ENCODE measurements at regions not wholly inside any gene's neighbourhood (a gene's known extent, or its start where the extent isn't known, plus 50 kb on each side); places are given as distances from the start of the nearest gene placed in this dataset.

DNA sequence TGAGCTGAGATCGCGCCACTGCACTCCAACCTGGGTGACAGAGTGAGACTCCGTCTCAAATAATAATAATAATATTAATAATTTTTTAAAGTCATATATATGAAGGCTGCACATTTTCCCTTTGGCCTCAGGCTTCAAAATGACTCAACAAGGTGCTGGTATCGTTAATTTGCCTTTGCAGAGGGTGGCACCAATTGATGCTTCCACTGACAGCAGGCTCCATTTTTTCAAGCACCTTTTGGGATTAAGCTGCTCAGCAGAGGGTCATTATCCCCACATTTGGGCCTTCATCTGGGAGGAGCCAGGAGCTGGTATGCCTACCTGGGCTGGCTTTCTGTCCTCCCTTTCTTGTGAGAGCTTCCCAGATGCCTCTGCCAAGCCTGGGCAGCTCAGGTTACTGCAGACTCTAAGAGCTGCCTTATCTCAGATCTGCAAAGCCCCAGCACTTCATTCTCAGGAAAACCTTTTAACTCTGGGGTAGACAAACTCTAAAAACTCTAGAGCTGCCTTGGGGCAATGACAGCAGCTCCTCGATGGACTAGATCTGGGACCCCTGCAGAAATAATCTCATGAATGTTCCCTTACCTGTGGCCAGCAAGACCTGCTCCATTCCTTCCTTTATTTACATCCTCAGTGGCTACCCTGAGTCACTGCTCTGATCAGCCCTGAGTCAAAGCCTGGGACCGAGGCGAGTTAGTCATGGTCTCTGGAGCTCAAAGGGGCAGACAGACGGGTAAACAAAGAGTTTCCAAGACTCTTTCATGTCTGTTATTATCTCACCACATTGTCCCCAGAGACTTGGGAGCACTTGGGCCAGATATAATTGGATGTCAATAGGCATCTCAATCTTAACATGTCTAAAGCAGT, 80.0 kb upstream of the EYA2 start:
- no peak for DNase-seq

GRCh38 chr20:46816097-46816496, 78.5 kb upstream of the EYA2 start:
- no peak for DNase-seq

- no peak for DNase-seq
These were observed 77.6 kb upstream of the EYA2 start for GRCh38 chr20:46816886-46817638.

- no peak for DNase-seq
These were observed 74.0 kb upstream of the EYA2 start for GRCh38 chr20:46820682-46821081.

- peak; percentile 61 for DNase-seq
These were observed 71.3 kb upstream of the EYA2 start for GRCh38 chr20:46823271-46823751.

GRCh38 chr20:46823753-46824152, 70.9 kb upstream of the EYA2 start:
- DNase-seq, result no peak

DNA sequence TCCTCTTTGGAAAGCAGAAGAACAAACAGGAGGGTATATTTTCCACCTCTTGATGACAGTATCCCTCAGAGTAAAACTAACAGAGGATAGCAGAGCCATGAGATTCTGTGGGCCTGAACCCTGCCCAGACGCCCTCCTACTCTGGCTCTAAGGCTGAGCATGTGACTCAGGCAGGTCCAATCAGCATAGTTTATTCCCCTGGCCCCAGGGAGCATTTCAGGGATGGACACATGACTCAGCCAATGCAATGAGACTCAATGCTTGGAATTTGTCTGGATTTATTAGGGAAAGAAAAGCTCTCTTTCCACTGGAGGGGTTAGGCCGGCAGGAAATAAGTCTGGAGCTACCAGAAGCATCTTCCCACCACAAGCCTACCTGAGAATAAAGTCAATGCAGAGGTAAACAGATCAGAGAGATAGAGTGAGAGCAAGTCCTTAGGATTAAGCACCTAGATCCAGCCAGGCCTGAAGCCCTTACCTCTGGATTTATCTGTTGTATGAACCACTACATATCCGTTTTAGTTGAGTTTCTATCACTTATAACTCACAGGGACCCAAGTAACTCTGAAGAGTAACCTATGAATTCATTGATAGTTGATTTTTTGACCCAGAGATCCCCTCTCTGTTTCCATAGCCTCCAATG, 68.2 kb upstream of the EYA2 start:
- no peak for DNase-seq

DNA sequence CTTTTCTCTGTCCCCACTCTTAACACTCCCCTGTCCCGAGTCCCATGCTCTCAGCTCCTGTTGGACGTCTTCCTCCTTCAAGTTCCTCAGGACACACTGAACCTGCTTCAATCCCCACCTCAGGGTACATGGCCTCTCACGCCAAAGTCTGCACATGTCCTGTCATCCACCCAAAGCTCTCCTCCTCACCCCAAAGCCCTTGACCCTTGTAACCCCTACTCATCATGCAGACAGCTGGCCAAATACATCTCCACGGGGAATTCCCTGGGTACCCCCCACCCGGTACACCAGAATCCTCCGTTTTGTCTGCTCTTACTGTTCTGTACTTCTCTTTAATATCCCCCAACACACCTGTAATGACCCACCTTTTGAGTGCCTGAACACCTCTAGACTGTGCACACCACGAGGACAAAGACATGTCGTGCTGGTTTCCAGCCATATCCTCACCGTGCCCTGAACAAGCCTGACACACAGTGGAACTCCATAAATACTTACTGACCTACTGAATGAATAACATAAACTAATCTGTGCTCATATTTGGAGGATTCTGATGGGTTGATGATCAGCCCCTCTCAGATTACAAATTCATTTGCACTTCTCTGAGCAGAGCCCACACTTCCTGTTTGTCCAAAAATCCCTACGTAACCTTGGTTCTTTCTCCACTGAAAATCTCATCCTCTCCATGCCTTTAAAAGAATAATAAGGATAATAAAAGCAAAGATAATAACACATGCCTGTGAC, 66.8 kb upstream of the EYA2 start:
- DNase-seq, result no peak

GRCh38 chr20:46828471-46828870, 66.2 kb upstream of the EYA2 start:
- DNase-seq, result no peak

- no peak for DNase-seq
These were observed 63.6 kb upstream of the EYA2 start for GRCh38 chr20:46830886-46831632.

DNA sequence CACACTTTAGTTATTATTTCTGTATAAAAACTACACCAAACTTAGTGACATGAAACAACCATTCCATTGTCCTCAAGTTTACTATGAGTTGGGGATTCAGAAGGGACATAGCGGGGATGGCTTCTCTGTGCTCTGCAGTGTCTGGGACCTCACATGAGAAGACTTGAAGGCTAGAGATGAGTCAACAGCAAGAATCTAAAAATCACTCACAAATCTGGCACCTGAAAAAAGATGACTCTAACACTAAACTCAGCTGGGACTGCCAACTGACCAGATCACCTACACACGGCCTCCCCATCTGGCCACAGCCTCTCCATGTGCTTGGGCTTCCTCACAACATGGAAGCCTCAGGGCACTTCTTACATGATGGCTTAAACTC, 63.0 kb upstream of the EYA2 start:
- no peak for DNase-seq

DNA sequence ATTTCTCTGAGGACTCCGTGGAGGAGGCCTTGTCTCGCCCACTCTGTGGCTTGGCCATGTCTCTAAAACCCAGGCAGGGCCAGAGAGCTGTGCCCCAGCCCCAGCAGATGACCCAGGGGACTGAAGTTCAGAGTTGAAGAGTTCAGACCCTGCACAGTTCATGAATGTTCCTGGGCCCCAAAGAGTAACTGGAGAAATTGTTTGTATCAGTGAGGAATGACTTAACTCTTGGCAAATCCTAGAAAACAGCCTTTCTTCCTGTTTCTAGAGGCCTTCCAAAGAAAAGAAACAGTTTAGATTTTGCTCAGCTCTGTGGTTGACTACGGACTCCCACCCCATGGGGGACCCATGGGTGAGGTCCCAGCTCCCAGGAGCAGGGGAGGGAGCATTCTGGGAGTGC, 62.1 kb upstream of the EYA2 start:
- no peak for DNase-seq

DNA sequence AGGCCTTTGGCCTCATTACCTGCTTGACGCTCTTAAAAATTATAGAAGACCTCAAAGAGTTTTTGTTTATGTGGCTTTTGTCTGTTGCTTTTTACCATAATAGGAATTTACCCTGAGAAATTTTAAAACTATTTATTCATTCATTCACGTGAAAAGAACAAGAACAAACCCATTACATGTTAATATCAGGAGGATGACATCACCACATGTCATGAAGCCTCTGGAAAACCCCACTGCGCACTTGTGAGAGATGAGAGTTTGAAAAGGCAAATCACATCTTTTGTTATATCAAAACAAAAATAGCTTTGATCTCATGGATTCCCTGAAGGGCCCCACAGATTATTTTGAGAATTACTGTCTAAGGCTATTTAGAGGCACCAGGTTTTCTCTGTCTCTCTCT, 61.3 kb upstream of the EYA2 start:
- no peak for DNase-seq

DNA sequence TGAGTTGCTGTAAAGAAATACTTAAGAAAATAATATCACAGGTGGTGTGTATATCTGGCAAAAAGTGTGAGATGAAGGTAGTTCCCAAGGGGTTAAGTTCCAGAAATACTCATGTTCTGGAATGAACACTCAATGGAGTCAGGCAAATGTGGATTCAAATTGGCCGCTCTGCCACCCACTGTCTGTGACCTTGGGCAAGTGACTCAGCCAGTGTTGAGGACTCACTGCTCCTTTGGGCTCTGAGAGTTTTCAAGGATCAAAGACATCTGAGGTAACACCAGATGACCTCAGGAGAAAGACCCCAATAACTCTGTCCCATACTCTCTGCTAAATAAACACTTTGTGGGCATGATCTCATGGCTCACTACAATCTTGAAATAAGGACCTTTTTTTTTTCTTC, 59.2 kb upstream of the EYA2 start:
- DNase-seq, result no peak

GRCh38 chr20:46837083-46837482, 57.6 kb upstream of the EYA2 start:
- DNase-seq, result no peak

GRCh38 chr20:46838011-46838410, 56.6 kb upstream of the EYA2 start:
- DNase-seq, result no peak

- no peak for DNase-seq
These were observed 54.5 kb upstream of the EYA2 start for GRCh38 chr20:46840054-46840729.

All from femur (tissue), 1 donor.